ENCODE measurements at regions not wholly inside any gene's neighbourhood (a gene's known extent, or its start where the extent isn't known, plus 50 kb on each side); places are given as distances from the start of the nearest gene placed in this dataset.

DNA sequence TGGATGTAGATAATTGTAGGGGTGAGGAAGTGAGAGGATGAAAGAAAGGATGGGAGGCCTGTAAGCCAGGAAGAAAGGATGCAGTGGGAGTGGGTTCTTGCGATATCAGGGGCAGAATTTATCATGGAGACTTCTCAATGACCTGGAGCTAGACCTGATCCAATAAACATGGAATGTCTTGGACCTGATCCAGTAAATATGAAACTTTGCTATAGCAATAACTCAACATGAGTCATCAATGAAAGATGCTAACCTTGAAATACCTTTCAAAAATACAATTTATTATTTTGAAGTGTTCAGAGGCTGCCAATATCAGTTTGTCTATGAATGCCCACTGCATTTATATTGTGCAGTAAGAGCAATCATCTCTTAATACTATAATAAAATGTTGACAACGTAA lies 279.5 kb downstream of the POU4F1 start:
- no peaks in the 10 kb centered on the region for H3K79me2 ChIP-seq (ENCODE audit: insufficient read depth, low read length)
- no peak overlapping the region for H3K9ac ChIP-seq (ENCODE audit: insufficient read depth, low read depth, low read length)
- no peak overlapping the region for H2AFZ ChIP-seq (ENCODE audit: low read length)
- ATAC-seq (no peak), DNase-seq (ENCODE audit: low spot score) (no peak), FAIRE-seq (no peak)
- CTCF ChIA-PET (ENCODE audit: low intra/inter-chr PET ratio, low total read pairs) = no interaction called here
- POLR2A ChIA-PET = no interaction called here
- no peak for TF ChIP-seq ZNF367 (CRISPR knock-in tag; IDR thresholded peaks at IDR 0.05; ENCODE audit: borderline replicate concordance)
- TF ChIP-seq ZNF460 (CRISPR knock-in tag; IDR thresholded peaks at IDR 0.05; ENCODE audit: borderline replicate concordance) = no peak
- TF ChIP-seq, protein P1, sequence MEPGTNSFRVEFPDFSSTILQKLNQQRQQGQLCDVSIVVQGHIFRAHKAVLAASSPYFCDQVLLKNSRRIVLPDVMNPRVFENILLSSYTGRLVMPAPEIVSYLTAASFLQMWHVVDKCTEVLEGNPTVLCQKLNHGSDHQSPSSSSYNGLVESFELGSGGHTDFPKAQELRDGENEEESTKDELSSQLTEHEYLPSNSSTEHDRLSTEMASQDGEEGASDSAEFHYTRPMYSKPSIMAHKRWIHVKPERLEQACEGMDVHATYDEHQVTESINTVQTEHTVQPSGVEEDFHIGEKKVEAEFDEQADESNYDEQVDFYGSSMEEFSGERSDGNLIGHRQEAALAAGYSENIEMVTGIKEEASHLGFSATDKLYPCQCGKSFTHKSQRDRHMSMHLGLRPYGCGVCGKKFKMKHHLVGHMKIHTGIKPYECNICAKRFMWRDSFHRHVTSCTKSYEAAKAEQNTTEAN (CRISPR knock-in tag; conservative IDR thresholded peaks at IDR 0.05) = no peak
- no peak for TF ChIP-seq POLR2AphosphoS2 (IDR thresholded peaks at IDR 0.05; ENCODE audit: low read depth, low read length)
- no peak for TF ChIP-seq NR2F1 (CRISPR knock-in tag; IDR thresholded peaks at IDR 0.05)
- TF ChIP-seq, protein P2, sequence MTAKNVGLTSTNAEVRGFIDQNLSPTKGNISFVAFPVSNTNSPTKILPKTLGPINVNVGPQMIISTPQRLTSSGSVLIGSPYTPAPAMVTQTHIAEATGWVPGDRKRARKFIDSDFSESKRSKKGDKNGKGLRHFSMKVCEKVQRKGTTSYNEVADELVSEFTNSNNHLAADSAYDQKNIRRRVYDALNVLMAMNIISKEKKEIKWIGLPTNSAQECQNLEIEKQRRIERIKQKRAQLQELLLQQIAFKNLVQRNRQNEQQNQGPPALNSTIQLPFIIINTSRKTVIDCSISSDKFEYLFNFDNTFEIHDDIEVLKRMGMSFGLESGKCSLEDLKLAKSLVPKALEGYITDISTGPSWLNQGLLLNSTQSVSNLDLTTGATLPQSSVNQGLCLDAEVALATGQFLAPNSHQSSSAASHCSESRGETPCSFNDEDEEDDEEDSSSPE (CRISPR knock-in tag; IDR thresholded peaks at IDR 0.05) = no peak
- in situ Hi-C loops (cut with HindIII; ENCODE audit: extremely low pct_ligation_motif_present, low pct_unique_long_range_greater_than_20kb) (no loop called here), intact Hi-C loops (cut with micrococcal nuclease; ENCODE audit: unreplicated experiment) (no loop called here)
- WGBS (ENCODE audit: low lambda C conversion rate) = 1% methylated on average over 2 of the region's 2 CpGs
- no peaks in the 10 kb centered on the region for H3K9me3 ChIP-seq (ENCODE audit: low read length)
- no peaks in the 10 kb centered on the region for H4K20me1 ChIP-seq (ENCODE audit: insufficient read depth, low read length)
- no peaks in the 10 kb centered on the region for H3K36me3 ChIP-seq (replicated peaks in 1 of 2; ENCODE audit: control insufficient read depth in 1 of 2, insufficient read depth in 2 of 2, low read length in 2 of 2)
- H3K4me2 ChIP-seq (ENCODE audit: low read depth, low read length) = no peak overlapping the region
- H3K27me3 ChIP-seq (ENCODE audit: control insufficient read depth in 1 of 2, insufficient read depth in 2 of 2, low read length in 2 of 2) = no peaks in the 10 kb centered on the region
- H3K4me1 ChIP-seq (ENCODE audit: insufficient read depth, low read length) = no peaks in the 10 kb centered on the region
- H3K27ac ChIP-seq (ENCODE audit: extremely low read length, insufficient read depth, low read length) = no peak overlapping the region
- BruUV-seq (replicated peaks) = no TSS peak
- no peak overlapping the region for H3K4me3 ChIP-seq (replicated peaks in 1 of 3; ENCODE audit: insufficient read depth in 1 of 3, low read depth in 2 of 3, low read length in 3 of 3)

DNA sequence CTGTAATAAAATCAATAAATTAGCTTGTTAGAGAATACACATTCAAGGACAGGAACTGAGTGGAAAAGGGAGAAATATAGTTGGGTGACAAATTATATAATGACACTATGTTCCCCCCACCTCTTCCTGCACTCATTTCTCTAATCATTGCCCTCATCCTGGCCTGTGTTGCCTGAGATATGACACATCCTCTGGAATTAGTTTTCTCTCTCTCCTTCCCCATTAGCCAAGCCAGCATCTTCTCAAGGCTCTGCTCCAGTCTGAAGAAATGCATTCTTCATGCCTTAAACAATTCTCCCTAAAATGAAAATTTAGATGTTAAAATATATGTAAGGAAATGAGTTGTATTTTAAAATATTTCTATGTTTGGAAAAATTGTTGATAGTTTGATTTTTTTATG lies 280.3 kb downstream of the POU4F1 start:
- Histone ChIP-seq H3K4me1 (ENCODE audit: insufficient read depth, low read length) (no peaks in the 10 kb centered on the region), H3K9me3 (ENCODE audit: low read length) (no peaks in the 10 kb centered on the region), H3K79me2 (ENCODE audit: insufficient read depth, low read length) (no peaks in the 10 kb centered on the region), H4K20me1 (ENCODE audit: insufficient read depth, low read length) (no peaks in the 10 kb centered on the region), H2AFZ (ENCODE audit: low read length) (no peak overlapping the region), H3K27ac (ENCODE audit: extremely low read length, insufficient read depth, low read length) (no peak overlapping the region), H3K4me3 (replicated peaks in 1 of 3; ENCODE audit: insufficient read depth in 1 of 3, low read depth in 2 of 3, low read length in 3 of 3) (no peak overlapping the region), H3K9ac (ENCODE audit: insufficient read depth, low read depth, low read length) (no peak overlapping the region), H3K4me2 (ENCODE audit: low read depth, low read length) (no peak overlapping the region), H3K27me3 (ENCODE audit: control insufficient read depth in 1 of 2, insufficient read depth in 2 of 2, low read length in 2 of 2) (no peaks in the 10 kb centered on the region), H3K36me3 (replicated peaks in 1 of 2; ENCODE audit: control insufficient read depth in 1 of 2, insufficient read depth in 2 of 2, low read length in 2 of 2) (no peaks in the 10 kb centered on the region)
- FAIRE-seq (no peak), DNase-seq (ENCODE audit: low spot score) (no peak), ATAC-seq (no peak)
- intact Hi-C loops (cut with micrococcal nuclease; ENCODE audit: unreplicated experiment) (no loop called here), in situ Hi-C loops (cut with HindIII; ENCODE audit: extremely low pct_ligation_motif_present, low pct_unique_long_range_greater_than_20kb) (no loop called here)
- TF ChIP-seq, protein P3, sequence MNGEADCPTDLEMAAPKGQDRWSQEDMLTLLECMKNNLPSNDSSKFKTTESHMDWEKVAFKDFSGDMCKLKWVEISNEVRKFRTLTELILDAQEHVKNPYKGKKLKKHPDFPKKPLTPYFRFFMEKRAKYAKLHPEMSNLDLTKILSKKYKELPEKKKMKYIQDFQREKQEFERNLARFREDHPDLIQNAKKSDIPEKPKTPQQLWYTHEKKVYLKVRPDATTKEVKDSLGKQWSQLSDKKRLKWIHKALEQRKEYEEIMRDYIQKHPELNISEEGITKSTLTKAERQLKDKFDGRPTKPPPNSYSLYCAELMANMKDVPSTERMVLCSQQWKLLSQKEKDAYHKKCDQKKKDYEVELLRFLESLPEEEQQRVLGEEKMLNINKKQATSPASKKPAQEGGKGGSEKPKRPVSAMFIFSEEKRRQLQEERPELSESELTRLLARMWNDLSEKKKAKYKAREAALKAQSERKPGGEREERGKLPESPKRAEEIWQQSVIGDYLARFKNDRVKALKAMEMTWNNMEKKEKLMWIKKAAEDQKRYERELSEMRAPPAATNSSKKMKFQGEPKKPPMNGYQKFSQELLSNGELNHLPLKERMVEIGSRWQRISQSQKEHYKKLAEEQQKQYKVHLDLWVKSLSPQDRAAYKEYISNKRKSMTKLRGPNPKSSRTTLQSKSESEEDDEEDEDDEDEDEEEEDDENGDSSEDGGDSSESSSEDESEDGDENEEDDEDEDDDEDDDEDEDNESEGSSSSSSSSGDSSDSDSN (CRISPR knock-in tag; IDR thresholded peaks at IDR 0.05) = no peak
- TF ChIP-seq CEBPG (CRISPR knock-in tag; IDR thresholded peaks at IDR 0.05) = no peak
- no peak for TF ChIP-seq U2AF1 (optimal IDR thresholded peaks at IDR 0.05; ENCODE audit: low read depth, low read length)
- TF ChIP-seq, protein P4, sequence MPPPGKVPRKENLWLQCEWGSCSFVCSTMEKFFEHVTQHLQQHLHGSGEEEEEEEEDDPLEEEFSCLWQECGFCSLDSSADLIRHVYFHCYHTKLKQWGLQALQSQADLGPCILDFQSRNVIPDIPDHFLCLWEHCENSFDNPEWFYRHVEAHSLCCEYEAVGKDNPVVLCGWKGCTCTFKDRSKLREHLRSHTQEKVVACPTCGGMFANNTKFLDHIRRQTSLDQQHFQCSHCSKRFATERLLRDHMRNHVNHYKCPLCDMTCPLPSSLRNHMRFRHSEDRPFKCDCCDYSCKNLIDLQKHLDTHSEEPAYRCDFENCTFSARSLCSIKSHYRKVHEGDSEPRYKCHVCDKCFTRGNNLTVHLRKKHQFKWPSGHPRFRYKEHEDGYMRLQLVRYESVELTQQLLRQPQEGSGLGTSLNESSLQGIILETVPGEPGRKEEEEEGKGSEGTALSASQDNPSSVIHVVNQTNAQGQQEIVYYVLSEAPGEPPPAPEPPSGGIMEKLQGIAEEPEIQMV (CRISPR knock-in tag; IDR thresholded peaks at IDR 0.05; ENCODE audit: low read depth) = no peak
- TF ChIP-seq NR2F2 (IDR thresholded peaks at IDR 0.05; ENCODE audit: borderline replicate concordance, low read depth) = no peak
- TF ChIP-seq RAD51 (IDR thresholded peaks at IDR 0.05; ENCODE audit: borderline replicate concordance) = no peak
- ChIA-PET CTCF (ENCODE audit: low intra/inter-chr PET ratio, low total read pairs) (no interaction called here), POLR2A (no interaction called here)
- no TSS peak for BruUV-seq (replicated peaks)

All from HepG2 (cell line).